Suprapubic skin (tissue), 4 donors: ENCODE measurements at regions not wholly inside any gene's neighbourhood (a gene's known extent, or its start where the extent isn't known, plus 50 kb on each side); places are given as distances from the start of the nearest gene placed in this dataset.

Experiments
- DNase-seq, 2 donors: peaks; one replicate each; pipeline ENCODE4 v3.0.0-alpha.2; 2019; ENCODE audit warnings: low spot score in 2 of 2
- H3K27ac ChIP-seq: fragments of 200-600 bp; sonication (generic); one replicate; pipeline ENCODE4 v1.5.1; 2019
- H3K27me3 ChIP-seq: fragments of 200-600 bp; sonication (generic); one replicate; pipeline ENCODE4 v1.5.1; 2019
- H3K36me3 ChIP-seq: fragments of 200-600 bp; sonication (generic); one replicate; pipeline ENCODE4 v1.5.1; 2019
- H3K4me1 ChIP-seq: fragments of 200-600 bp; sonication (generic); one replicate; pipeline ENCODE4 v1.5.1; 2019
- H3K4me3 ChIP-seq: fragments of 200-600 bp; sonication (generic); one replicate; pipeline ENCODE4 v1.5.1; 2019; ENCODE audit warnings: mild to moderate bottlenecking
- H3K9me3 ChIP-seq: fragments of 200-600 bp; sonication (generic); one replicate; pipeline ENCODE4 v1.5.1; 2019
- EP300 ChIP-seq: sonication (generic); formaldehyde crosslinking; IDR thresholded peaks from one replicate; pipeline ENCODE4 v1.6.1; 2017; ENCODE audit warnings: antibody characterized with exemption
- POLR2A ChIP-seq, 2 donors: fragments of 450-650 bp; IDR thresholded peaks; one replicate each; pipeline ENCODE4 v1.6.1; 2017; ENCODE audit warnings: antibody characterized with exemption in 2 of 2, mild to moderate bottlenecking in 2 of 2, moderate library complexity in 2 of 2
- POLR2AphosphoS5 ChIP-seq, 3 donors: sonication (generic); formaldehyde crosslinking; IDR thresholded peaks; one replicate each; pipeline ENCODE4 v1.6.1; 2017; ENCODE audit warnings: antibody characterized with exemption in 3 of 3
- WGBS: methylation state at CpG from one replicate; pipeline ENCODE4 v1.1.5; 2018; 5-methylcytosine and 5-hydroxymethylcytosine counted together
- TF ChIP-seq, protein P1 (sequence below), 2 donors: fragments of 200-600 bp in 1 of 2; fragments of 450-650 bp in 1 of 2; sonication (generic) in 1 of 2; IDR thresholded peaks; one replicate each; pipeline ENCODE4 v1.5.1; 2016 to 2019; ENCODE audit warnings: antibody characterized with exemption in 2 of 2, mild to moderate bottlenecking in 1 of 2, moderate library complexity in 1 of 2

DNA sequence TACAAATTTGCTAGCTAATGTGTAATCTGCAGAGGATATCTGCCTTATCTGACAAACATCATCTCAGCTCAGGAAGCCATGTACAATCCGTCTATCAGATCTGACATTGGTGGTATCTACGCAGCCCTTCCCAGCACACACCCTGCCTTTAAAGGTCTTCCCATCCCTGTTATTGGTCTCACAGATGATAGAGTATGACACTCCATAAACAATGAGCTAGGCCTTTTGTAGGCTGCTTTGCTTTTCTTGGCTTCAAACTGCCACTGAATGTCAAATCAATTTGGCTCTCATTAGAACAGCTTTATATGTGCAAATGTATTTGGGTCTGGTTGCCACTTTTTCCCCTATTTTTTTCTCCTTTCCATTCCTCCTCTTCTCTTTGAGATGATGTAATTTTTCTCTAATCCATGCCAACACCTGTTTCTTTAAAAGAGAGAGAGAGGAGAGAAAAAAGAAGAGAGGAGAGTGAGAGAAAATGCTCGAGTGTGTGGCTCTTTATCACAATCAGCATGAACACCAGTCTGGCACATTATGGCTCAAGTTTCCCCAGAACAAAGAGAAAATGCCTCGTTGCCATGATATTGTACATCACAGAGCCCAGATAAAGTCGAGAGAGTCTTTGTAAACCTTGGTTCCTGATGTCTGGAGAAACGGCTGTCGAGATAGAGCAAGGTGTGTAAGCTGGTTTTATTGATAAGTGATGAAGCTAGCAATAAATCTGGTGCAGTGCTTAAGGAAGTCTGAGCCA lies 80.8 kb upstream of the DPH6 start:
- no peaks in the 10 kb centered on the region for H3K36me3 ChIP-seq
- H3K9me3 ChIP-seq: no peaks in the 10 kb centered on the region
- WGBS: 68% methylated on average over 7 of the region's 7 CpGs
- no peak overlapping the region for H3K27ac ChIP-seq
- H3K27me3 ChIP-seq: no peaks in the 10 kb centered on the region
- no peak for DNase-seq
- TF ChIP-seq EP300: no peak
- H3K4me1 ChIP-seq: no peaks in the 10 kb centered on the region
- no peak overlapping the region for H3K4me3 ChIP-seq

DNA sequence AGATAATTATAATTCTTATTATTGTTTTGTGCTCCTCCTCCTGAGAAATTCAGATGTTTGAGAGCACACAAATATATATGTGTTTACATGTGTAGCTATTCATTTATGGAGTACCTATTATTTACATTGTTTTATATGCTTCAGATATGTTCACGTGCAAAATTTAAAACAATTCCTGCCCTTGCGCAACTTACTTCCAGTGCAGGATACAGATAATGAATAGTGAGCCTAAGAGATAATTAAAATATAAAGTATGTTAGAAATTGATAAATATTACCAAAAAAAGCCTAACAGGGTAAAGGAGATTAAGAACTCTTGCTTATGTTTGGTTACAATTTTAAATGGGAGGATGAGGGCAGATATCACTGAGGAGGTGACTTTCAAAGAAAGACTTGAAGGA lies 81.7 kb upstream of the DPH6 start:
- Histone ChIP-seq H3K9me3 (no peaks in the 10 kb centered on the region), H3K27me3 (no peaks in the 10 kb centered on the region), H3K4me1 (no peaks in the 10 kb centered on the region), H3K36me3 (no peaks in the 10 kb centered on the region), H3K4me3 (no peak overlapping the region), H3K27ac (no peak overlapping the region)
- no peak for DNase-seq
- 94% methylated on average over 2 of the region's 2 CpGs for WGBS
- no peak for TF ChIP-seq POLR2A (IDR thresholded peaks at IDR 0.05)
- no peak for TF ChIP-seq POLR2AphosphoS5 (IDR thresholded peaks at IDR 0.05)
- TF ChIP-seq EP300: no peak
- TF ChIP-seq, protein P1, sequence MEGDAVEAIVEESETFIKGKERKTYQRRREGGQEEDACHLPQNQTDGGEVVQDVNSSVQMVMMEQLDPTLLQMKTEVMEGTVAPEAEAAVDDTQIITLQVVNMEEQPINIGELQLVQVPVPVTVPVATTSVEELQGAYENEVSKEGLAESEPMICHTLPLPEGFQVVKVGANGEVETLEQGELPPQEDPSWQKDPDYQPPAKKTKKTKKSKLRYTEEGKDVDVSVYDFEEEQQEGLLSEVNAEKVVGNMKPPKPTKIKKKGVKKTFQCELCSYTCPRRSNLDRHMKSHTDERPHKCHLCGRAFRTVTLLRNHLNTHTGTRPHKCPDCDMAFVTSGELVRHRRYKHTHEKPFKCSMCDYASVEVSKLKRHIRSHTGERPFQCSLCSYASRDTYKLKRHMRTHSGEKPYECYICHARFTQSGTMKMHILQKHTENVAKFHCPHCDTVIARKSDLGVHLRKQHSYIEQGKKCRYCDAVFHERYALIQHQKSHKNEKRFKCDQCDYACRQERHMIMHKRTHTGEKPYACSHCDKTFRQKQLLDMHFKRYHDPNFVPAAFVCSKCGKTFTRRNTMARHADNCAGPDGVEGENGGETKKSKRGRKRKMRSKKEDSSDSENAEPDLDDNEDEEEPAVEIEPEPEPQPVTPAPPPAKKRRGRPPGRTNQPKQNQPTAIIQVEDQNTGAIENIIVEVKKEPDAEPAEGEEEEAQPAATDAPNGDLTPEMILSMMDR (IDR thresholded peaks at IDR 0.05): no peak

DNA sequence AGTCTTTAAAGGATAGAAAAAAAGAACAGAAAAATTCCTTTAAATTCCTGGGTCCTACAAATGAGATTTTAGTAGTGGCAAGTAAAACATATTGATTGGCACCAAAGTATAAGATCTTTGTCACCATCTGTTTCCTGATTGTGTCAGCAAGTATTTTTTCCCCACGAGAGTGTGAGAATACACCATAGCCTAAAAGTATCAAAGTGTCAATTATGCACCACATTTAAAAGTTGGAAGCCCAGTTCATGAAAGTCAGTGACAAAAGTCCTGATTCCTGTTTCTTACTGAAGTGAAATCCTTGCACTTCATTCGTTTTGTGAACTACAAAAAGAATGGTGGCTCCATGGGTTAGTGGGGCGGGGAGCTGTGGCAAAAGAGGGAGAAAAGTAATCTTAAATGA lies 83.8 kb upstream of the DPH6 start:
- H3K36me3 ChIP-seq: no peaks in the 10 kb centered on the region

DNA sequence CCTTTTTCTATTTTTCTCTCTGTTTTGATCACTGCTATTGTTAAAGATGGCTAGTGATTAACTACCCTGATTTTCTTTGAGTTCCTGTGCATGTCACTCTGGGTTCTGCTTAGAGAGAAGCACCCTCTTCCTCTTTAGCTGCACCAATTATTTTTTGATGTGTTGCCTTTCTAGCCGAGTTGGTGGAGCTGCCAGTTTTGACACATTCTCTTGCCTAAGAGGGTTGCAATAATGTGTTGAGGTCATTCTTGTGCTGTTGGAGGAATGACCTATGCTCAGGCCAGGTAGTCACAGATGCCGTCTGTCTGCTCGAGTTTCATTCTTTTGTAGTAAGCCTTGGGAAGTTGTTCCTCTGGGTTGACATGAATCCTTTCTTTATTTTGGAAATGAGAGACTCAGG lies 84.6 kb upstream of the DPH6 start:
- DNase-seq: no peak
- Histone ChIP-seq H3K27ac (no peak overlapping the region), H3K9me3 (no peaks in the 10 kb centered on the region), H3K27me3 (no peaks in the 10 kb centered on the region), H3K4me3 (no peak overlapping the region), H3K4me1 (no peaks in the 10 kb centered on the region), H3K36me3 (no peaks in the 10 kb centered on the region)
- WGBS: 59% methylated on average over 3 of the region's 3 CpGs
- TF ChIP-seq, protein P1 (IDR thresholded peaks at IDR 0.05): no peak

More for the DNA sequence above, 83.8 kb upstream of the DPH6 start:
- no peak for DNase-seq
- H3K4me1 ChIP-seq: no peaks in the 10 kb centered on the region
- no peaks in the 10 kb centered on the region for H3K27me3 ChIP-seq
- 71% methylated on average over 3 of the region's 3 CpGs for WGBS
- TF ChIP-seq POLR2AphosphoS5 (IDR thresholded peaks at IDR 0.05): no peak
- TF ChIP-seq EP300: no peak
- TF ChIP-seq POLR2A (IDR thresholded peaks at IDR 0.05): no peak
- TF ChIP-seq, protein P1 (IDR thresholded peaks at IDR 0.05): no peak
- no peaks in the 10 kb centered on the region for H3K9me3 ChIP-seq
- no peak overlapping the region for H3K4me3 ChIP-seq
- no peak overlapping the region for H3K27ac ChIP-seq

DNA sequence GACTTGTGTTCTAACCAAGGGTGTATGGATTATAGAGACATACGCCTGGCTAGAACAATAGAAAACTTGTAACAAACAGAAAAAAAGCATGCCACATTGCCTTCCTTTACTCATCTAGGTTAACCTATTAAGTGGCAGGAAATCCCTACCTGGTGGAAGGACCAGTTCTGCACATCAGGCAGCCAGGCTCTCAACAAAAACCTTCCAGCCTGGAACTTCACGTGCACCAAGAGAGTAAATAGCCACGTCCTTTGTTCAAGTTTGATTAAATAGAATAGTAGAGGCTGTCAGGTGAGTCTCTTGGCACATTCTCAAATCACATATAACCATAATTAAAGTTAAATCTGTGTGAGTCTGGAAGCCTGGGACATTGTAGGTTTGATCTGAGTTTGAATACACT lies 85.0 kb upstream of the DPH6 start:
- Histone ChIP-seq H3K27ac (no peak overlapping the region), H3K9me3 (no peaks in the 10 kb centered on the region), H3K4me3 (no peak overlapping the region), H3K36me3 (no peaks in the 10 kb centered on the region), H3K4me1 (no peaks in the 10 kb centered on the region), H3K27me3 (no peaks in the 10 kb centered on the region)
- no peak for DNase-seq
- WGBS: 83% methylated on average over 3 of the region's 3 CpGs
- TF ChIP-seq EP300 (no peak), POLR2AphosphoS5 (IDR thresholded peaks at IDR 0.05) (no peak), POLR2A (IDR thresholded peaks at IDR 0.05) (no peak)
- TF ChIP-seq, protein P1 (IDR thresholded peaks at IDR 0.05): no peak

DNA sequence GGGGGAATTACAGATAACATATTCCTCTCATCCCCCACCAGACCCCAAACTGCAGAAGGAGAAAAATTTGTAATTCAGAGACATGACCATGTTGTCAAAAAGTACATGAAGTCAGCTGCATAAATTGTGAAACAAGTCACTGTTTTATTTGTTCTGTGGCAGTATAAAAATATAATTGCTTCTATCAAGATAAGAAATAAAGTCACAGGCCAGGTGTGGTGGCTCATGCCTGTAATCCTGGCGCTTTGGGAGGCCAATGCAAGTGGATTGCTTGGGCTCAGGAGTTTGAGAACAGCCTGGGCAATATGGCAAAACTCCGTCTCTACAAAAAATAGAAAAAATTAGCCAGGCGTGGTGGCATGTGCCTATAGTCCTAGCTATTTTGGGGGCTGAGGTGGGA lies 87.7 kb upstream of the DPH6 start:
- no peaks in the 10 kb centered on the region for H3K27me3 ChIP-seq
- H3K27ac ChIP-seq: no peak overlapping the region
- H3K4me3 ChIP-seq: no peak overlapping the region
- no peak for DNase-seq
- no peaks in the 10 kb centered on the region for H3K4me1 ChIP-seq
- 95% methylated on average over 3 of the region's 3 CpGs for WGBS
- H3K36me3 ChIP-seq: no peaks in the 10 kb centered on the region
- no peaks in the 10 kb centered on the region for H3K9me3 ChIP-seq
- no peak for TF ChIP-seq POLR2AphosphoS5 (IDR thresholded peaks at IDR 0.05)
- TF ChIP-seq POLR2A (IDR thresholded peaks at IDR 0.05): no peak
- TF ChIP-seq EP300: no peak
- TF ChIP-seq, protein P1 (IDR thresholded peaks at IDR 0.05): no peak
